ENCODE measurements at regions not wholly inside any gene's neighbourhood (a gene's known extent, or its start where the extent isn't known, plus 50 kb on each side); places are given as distances from the start of the nearest gene placed in this dataset.

- Histone ChIP-seq H3K27ac (no peak overlapping the region), H3K36me3 (replicated peaks) (no peaks in the 10 kb centered on the region), H3K27me3 (replicated peaks) (no peaks in the 10 kb centered on the region), H3K4me3 (ENCODE audit: low read depth, low read length) (no peak overlapping the region)
- TF ChIP-seq, protein P1, sequence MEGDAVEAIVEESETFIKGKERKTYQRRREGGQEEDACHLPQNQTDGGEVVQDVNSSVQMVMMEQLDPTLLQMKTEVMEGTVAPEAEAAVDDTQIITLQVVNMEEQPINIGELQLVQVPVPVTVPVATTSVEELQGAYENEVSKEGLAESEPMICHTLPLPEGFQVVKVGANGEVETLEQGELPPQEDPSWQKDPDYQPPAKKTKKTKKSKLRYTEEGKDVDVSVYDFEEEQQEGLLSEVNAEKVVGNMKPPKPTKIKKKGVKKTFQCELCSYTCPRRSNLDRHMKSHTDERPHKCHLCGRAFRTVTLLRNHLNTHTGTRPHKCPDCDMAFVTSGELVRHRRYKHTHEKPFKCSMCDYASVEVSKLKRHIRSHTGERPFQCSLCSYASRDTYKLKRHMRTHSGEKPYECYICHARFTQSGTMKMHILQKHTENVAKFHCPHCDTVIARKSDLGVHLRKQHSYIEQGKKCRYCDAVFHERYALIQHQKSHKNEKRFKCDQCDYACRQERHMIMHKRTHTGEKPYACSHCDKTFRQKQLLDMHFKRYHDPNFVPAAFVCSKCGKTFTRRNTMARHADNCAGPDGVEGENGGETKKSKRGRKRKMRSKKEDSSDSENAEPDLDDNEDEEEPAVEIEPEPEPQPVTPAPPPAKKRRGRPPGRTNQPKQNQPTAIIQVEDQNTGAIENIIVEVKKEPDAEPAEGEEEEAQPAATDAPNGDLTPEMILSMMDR (IDR thresholded peaks at IDR 0.05; ENCODE audit: low read depth, low read length, missing control alignments): no peak
- in situ Hi-C loops (cut with HindIII; ENCODE audit: low pct_ligation_motif_present, low sequenced_read_pairs): no loop called here
- DNase-seq: no peak
Observed at GRCh38 chr10:44566786-44567185, 181.9 kb upstream of the CXCL12 start.

DNA sequence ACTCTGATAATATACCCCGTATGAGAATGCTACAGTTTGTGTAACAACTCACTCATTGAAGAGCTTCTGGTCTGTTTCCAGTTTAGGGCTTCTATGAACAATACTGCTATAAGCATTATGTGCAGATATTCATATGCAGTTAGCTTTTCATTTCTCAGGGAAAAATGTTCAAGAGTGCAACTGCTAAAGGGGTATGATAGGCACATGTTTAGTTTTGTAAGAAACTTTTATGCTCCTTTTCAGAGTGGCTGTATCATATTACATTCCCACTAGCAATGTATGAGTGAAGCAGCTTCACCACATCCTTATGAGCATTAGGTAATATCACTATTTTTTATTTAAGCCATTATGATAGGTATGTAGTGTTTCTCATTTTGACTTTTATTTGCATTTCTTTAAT is 182.6 kb upstream of the CXCL12 start:
- H3K27me3 ChIP-seq (replicated peaks): no peaks in the 10 kb centered on the region
- H3K27ac ChIP-seq: no peak overlapping the region
- no peaks in the 10 kb centered on the region for H3K36me3 ChIP-seq (replicated peaks)
- in situ Hi-C loops (cut with HindIII; ENCODE audit: low pct_ligation_motif_present, low sequenced_read_pairs): no loop called here
- no peak for DNase-seq
- TF ChIP-seq, protein P1 (IDR thresholded peaks at IDR 0.05; ENCODE audit: low read depth, low read length, missing control alignments): no peak
- H3K4me3 ChIP-seq (ENCODE audit: low read depth, low read length): no peak overlapping the region

DNA sequence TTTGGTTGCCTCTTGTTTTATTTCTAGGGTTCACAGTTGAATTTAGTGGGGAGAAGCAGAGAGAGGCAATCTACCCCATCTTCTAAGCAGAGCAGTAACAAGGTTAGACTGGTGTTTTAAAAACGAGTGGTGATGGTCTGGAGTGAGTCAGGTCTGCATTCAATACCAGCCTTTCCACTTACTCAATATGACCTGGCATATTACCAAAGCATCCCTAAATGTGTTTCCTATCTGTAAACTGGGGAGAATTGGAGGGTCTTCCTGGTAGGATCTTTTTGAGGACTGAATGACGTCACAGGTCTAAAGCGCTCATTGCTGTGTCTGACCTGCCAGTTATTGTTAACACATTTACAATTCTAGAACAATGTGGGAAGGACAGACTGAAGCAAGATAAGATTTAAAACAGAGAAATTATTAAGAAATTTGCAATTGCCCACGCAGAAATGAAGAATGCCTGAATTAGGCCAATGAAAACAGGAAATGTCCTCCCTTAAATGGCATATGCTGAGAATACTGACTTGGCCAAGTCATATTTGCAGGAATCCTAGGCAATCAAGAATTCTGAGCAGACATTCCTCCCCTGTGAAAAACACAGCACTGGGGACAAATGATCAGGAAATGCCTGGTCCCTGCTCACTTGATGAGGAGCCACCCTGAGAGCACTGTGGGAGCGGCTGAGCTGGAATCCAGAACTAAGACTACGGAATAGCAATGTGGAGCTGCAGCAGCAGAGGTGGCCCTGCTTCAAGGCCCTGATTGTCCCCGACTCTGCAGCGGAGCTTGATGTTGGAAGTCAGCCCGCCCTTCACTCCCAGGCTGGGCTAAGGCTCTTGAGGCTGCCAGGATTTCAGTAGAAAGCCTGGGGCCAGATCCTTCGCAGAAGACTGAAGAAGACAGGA is 184.5 kb upstream of the CXCL12 start:
- DNase-seq: peak; percentile 89
- in situ Hi-C loops (cut with HindIII; ENCODE audit: low pct_ligation_motif_present, low sequenced_read_pairs): no loop called here
- Histone ChIP-seq H3K4me3 (ENCODE audit: low read depth, low read length) (no peak overlapping the region), H3K36me3 (replicated peaks) (no peaks in the 10 kb centered on the region), H3K27me3 (replicated peaks) (no peaks in the 10 kb centered on the region), H3K27ac (peak overlapping the region; percentile 94)
- TF ChIP-seq, protein P1 (IDR thresholded peaks at IDR 0.05; ENCODE audit: low read depth, low read length, missing control alignments): no peak

- peak; percentile 39 for DNase-seq
- H3K27me3 ChIP-seq (replicated peaks): no peaks in the 10 kb centered on the region
- TF ChIP-seq, protein P1 (IDR thresholded peaks at IDR 0.05; ENCODE audit: low read depth, low read length, missing control alignments): no peak
- H3K4me3 ChIP-seq (ENCODE audit: low read depth, low read length): no peak overlapping the region
- H3K36me3 ChIP-seq (replicated peaks): no peaks in the 10 kb centered on the region
- in situ Hi-C loops (cut with HindIII; ENCODE audit: low pct_ligation_motif_present, low sequenced_read_pairs): no loop called here
- H3K27ac ChIP-seq: no peak overlapping the region
Observed at GRCh38 chr10:44571701-44572100, 186.8 kb upstream of the CXCL12 start.

GRCh38 chr10:44572146-44572545 is 187.2 kb upstream of the CXCL12 start:
- Histone ChIP-seq H3K36me3 (replicated peaks) (no peaks in the 10 kb centered on the region), H3K27ac (no peak overlapping the region), H3K4me3 (ENCODE audit: low read depth, low read length) (no peak overlapping the region), H3K27me3 (replicated peaks) (no peaks in the 10 kb centered on the region)
- in situ Hi-C loops (cut with HindIII; ENCODE audit: low pct_ligation_motif_present, low sequenced_read_pairs): no loop called here
- TF ChIP-seq, protein P1 (IDR thresholded peaks at IDR 0.05; ENCODE audit: low read depth, low read length, missing control alignments): no peak
- DNase-seq: no peak
